ENCODE measurements at regions not wholly inside any gene's neighbourhood (a gene's known extent, or its start where the extent isn't known, plus 50 kb on each side); places are given as distances from the start of the nearest gene placed in this dataset.

GRCh38 chr6:22965889-22966288 is 396.5 kb downstream of the HDGFL1 start:
- no peaks in the 10 kb centered on the region for H3K27me3 Mint-ChIP-seq
- no peak overlapping the region for H3K4me3 Mint-ChIP-seq
- H3K9me3 Mint-ChIP-seq, result no peaks in the 10 kb centered on the region
- no peaks in the 10 kb centered on the region for H3K4me1 Mint-ChIP-seq
- H3K36me3 Mint-ChIP-seq, result no peaks in the 10 kb centered on the region
- DNase-seq, result no peak
- H3K27ac Mint-ChIP-seq, result no peak overlapping the region

DNA sequence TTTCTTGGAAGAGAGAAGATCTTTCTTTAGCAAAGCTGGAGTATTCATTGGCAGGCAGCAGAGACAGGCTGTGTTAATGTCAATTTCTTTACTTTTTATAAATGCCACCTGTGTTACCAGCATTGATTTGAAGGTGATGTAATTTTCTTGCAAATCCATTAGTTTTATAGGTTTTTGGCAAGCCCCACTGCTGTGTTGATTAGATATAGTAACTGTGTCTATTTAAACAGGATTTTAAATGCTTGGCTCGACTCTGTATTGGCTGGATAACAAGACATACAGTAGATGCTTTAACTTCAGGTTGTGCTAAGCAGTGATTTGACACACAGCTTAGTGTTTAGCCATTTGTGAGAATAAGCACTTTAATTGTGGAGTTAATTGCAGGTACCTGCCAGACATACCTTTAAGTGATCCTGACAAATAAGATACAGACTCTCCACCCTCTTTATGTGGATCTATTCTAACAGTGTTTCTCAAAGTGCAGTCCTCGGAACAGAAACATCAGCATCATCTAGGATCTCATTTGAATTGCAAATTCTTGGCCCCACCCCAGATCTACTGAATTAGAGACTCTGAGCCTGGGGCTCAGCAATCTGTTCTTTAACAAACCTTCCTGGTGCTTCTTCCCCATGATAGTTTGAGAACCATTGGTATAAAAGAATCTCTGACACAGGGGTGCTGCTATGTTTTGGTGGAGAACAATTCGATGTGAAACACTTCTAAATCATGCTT is 397.5 kb downstream of the HDGFL1 start:
- no peak overlapping the region for H3K27ac Mint-ChIP-seq
- H3K4me1 Mint-ChIP-seq, result no peaks in the 10 kb centered on the region
- no peaks in the 10 kb centered on the region for H3K36me3 Mint-ChIP-seq
- no peak for DNase-seq
- H3K27me3 Mint-ChIP-seq, result no peaks in the 10 kb centered on the region
- H3K4me3 Mint-ChIP-seq, result no peak overlapping the region
- H3K9me3 Mint-ChIP-seq, result no peaks in the 10 kb centered on the region

DNA sequence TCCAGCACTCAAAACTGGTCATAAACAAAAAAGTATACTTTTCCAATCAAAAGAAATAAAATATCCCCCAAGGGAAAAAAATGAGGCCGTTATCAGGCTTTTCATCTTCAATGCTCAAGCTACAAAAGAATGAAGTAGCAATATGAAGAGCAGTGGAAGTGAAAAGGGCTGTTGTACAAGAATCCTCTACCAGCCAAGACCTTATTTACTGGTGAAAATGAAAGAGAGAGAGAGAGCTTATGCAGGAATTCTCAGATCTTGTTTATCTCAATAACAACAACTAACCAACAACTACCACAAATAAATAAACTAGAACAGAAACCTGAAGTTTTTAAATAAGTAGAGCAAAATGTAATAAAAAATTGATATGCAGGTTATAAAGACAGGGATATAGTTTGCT is 400.6 kb downstream of the HDGFL1 start:
- Mint-ChIP-seq H3K36me3 (no peaks in the 10 kb centered on the region), H3K4me1 (no peaks in the 10 kb centered on the region), H3K4me3 (no peak overlapping the region), H3K9me3 (no peaks in the 10 kb centered on the region), H3K27me3 (no peaks in the 10 kb centered on the region), H3K27ac (no peak overlapping the region)
- no peak for DNase-seq

DNA sequence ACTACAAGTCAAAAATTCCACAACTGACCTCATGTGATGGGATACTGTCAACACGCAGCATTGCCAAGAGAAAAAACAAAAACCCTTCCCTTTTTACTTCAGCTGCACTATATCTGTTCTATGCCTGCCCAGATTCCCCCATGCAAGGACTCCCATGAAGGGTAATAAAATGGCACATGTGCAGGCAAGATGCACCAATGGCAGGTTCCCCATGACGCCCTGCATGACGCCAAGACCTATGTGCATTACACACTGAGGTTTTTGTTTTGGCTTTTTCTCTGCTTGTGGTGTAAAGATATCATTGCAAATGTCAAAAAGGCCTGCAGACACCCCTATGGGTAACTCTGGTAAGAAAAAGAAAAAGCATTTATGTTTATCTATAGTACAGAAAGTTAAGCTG is 403.4 kb downstream of the HDGFL1 start:
- Mint-ChIP-seq H3K4me3 (no peak overlapping the region), H3K4me1 (no peaks in the 10 kb centered on the region), H3K36me3 (no peaks in the 10 kb centered on the region), H3K27me3 (no peaks in the 10 kb centered on the region), H3K9me3 (no peaks in the 10 kb centered on the region), H3K27ac (no peak overlapping the region)
- DNase-seq, result no peak

DNA sequence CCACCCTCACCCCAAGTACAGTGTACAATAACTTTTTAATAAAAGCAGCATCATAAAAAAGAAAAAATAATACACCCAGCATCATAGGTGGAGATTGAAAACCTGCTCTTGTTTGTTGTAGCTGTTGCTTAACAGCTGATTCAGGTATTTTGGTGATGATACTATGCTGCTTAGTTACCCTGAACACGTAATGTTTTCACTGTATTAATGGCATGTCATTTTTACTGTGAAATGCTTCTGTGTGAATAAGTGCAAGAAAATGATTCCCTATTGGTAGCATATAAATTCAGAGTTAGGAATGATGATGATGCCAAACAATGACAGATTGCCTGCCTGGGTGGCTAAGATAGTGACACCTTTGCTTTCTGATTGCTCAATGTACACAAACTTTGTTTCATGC is 405.7 kb downstream of the HDGFL1 start:
- Mint-ChIP-seq H3K36me3 (no peaks in the 10 kb centered on the region), H3K27ac (no peak overlapping the region), H3K4me3 (no peak overlapping the region), H3K4me1 (no peaks in the 10 kb centered on the region), H3K9me3 (peaks cover 1% of the 10 kb centered on the region), H3K27me3 (no peaks in the 10 kb centered on the region)
- DNase-seq, result no peak

- Mint-ChIP-seq H3K36me3 (no peaks in the 10 kb centered on the region), H3K9me3 (peaks cover 1% of the 10 kb centered on the region), H3K27ac (no peak overlapping the region), H3K27me3 (no peaks in the 10 kb centered on the region), H3K4me1 (no peaks in the 10 kb centered on the region), H3K4me3 (no peak overlapping the region)
- DNase-seq, result no peak
Observed at GRCh38 chr6:22980446-22980845, 411.1 kb downstream of the HDGFL1 start.

DNA sequence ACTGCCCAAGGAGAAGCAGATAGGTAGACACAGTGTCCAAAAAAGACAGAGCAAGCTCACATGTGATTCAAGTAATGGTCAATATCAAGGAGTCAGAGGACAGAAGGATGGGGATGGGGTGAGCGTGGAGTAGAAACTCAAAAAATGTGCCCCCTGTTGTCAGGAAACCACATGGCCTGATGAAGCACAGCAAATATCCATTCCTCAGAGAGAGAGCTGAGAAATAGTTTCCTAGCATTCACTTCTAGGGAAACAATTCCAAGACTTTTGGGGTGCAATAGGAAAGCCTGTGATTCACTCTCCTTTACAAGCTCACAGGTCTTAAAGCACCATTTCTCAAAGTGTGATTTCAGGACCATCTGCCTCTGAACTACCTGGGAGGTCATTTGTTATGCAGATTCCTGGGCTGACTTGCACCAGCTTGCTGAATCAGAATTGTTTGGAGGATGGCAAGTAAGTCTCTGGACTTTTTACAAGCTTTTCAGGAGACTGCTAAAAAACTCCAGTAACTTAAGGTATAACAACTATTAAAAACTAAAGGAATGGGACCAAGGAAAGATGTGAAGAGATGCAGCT is 432.8 kb downstream of the HDGFL1 start:
- H3K9me3 Mint-ChIP-seq, result peaks cover 2% of the 10 kb centered on the region
- DNase-seq, result no peak
- no peaks in the 10 kb centered on the region for H3K4me1 Mint-ChIP-seq
- no peaks in the 10 kb centered on the region for H3K27me3 Mint-ChIP-seq
- no peak overlapping the region for H3K27ac Mint-ChIP-seq
- H3K36me3 Mint-ChIP-seq, result no peaks in the 10 kb centered on the region
- no peak overlapping the region for H3K4me3 Mint-ChIP-seq

GRCh38 chr6:23003671-23004467 is 434.5 kb downstream of the HDGFL1 start:
- no peaks in the 10 kb centered on the region for H3K36me3 Mint-ChIP-seq
- peaks cover 2% of the 10 kb centered on the region for H3K9me3 Mint-ChIP-seq
- no peak overlapping the region for H3K4me3 Mint-ChIP-seq
- H3K27ac Mint-ChIP-seq, result no peak overlapping the region
- no peak for DNase-seq
- no peaks in the 10 kb centered on the region for H3K4me1 Mint-ChIP-seq
- no peaks in the 10 kb centered on the region for H3K27me3 Mint-ChIP-seq

- Mint-ChIP-seq H3K36me3 (no peaks in the 10 kb centered on the region), H3K4me3 (no peak overlapping the region)
Observed at GRCh38 chr6:23006656-23007055, 437.3 kb downstream of the HDGFL1 start.

DNA sequence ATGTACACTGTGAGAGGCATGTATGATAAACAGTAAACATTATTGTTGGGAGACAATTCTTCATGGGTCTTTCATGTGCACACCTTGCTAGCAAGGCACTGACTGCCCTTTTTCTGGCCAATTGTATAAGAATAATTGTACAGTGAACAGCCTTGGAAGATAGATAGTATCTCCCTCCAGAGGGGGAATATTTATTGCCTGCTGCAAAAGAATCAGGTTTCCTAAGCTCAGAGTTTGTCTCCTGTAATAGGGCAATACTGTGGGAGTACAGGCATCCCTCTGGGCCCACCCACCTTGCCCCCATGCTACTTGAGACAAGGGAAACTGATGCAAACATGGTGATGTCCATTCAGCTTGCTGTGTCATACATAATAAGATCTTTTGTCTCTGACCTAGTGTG is 442.2 kb downstream of the HDGFL1 start:
- H3K4me3 Mint-ChIP-seq, result no peak overlapping the region
- DNase-seq, result no peak
- no peak overlapping the region for H3K27ac Mint-ChIP-seq
- H3K27me3 Mint-ChIP-seq, result no peaks in the 10 kb centered on the region
- H3K36me3 Mint-ChIP-seq, result no peaks in the 10 kb centered on the region
- H3K9me3 Mint-ChIP-seq, result no peaks in the 10 kb centered on the region
- no peaks in the 10 kb centered on the region for H3K4me1 Mint-ChIP-seq

More at GRCh38 chr6:23006656-23007055, 437.3 kb downstream of the HDGFL1 start:
- Mint-ChIP-seq H3K9me3 (no peaks in the 10 kb centered on the region), H3K27me3 (no peaks in the 10 kb centered on the region), H3K27ac (no peak overlapping the region), H3K4me1 (no peaks in the 10 kb centered on the region)
- DNase-seq, result no peak

GRCh38 chr6:23013776-23014175 is 444.4 kb downstream of the HDGFL1 start:
- H3K27me3 Mint-ChIP-seq, result no peaks in the 10 kb centered on the region
- DNase-seq, result no peak
- no peak overlapping the region for H3K4me3 Mint-ChIP-seq
- no peaks in the 10 kb centered on the region for H3K9me3 Mint-ChIP-seq
- no peaks in the 10 kb centered on the region for H3K36me3 Mint-ChIP-seq
- H3K4me1 Mint-ChIP-seq, result no peaks in the 10 kb centered on the region
- H3K27ac Mint-ChIP-seq, result no peak overlapping the region

DNA sequence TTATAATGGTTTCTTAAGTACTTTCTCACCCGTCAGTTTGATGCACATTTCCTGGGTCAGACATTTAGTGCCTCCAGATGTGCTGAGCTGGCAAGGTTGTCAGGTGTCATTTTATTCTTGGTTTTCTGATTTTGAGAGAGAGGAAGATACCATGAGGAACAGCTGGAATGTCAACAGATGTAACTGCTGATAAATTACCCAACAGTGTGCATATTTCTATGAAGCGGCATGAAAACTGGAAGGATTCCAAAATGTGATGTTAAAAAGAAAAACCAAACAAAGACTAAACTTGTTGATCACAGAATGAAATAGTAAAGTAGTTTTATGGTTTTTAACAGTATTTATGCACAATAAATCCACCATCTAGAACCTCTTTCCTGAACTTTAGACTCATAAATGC is 447.3 kb downstream of the HDGFL1 start:
- Mint-ChIP-seq H3K4me3 (no peak overlapping the region), H3K27ac (no peak overlapping the region), H3K9me3 (peaks cover under 1% of the 10 kb centered on the region), H3K27me3 (no peaks in the 10 kb centered on the region), H3K4me1 (no peaks in the 10 kb centered on the region), H3K36me3 (no peaks in the 10 kb centered on the region)
- no peak for DNase-seq

GRCh38 chr6:23021487-23021886 is 452.1 kb downstream of the HDGFL1 start:
- Mint-ChIP-seq H3K4me3 (no peak overlapping the region), H3K27me3 (no peaks in the 10 kb centered on the region)
- DNase-seq, result no peak

GRCh38 chr6:23027281-23027680 is 457.9 kb downstream of the HDGFL1 start:
- no peak overlapping the region for H3K4me3 Mint-ChIP-seq
- no peak for DNase-seq
- H3K4me1 Mint-ChIP-seq, result no peaks in the 10 kb centered on the region
- H3K36me3 Mint-ChIP-seq, result no peaks in the 10 kb centered on the region
- no peak overlapping the region for H3K27ac Mint-ChIP-seq
- H3K9me3 Mint-ChIP-seq, result no peaks in the 10 kb centered on the region
- no peaks in the 10 kb centered on the region for H3K27me3 Mint-ChIP-seq

More at GRCh38 chr6:23021487-23021886, 452.1 kb downstream of the HDGFL1 start:
- H3K9me3 Mint-ChIP-seq, result peaks cover 3% of the 10 kb centered on the region
- no peaks in the 10 kb centered on the region for H3K4me1 Mint-ChIP-seq
- H3K36me3 Mint-ChIP-seq, result no peaks in the 10 kb centered on the region
- no peak overlapping the region for H3K27ac Mint-ChIP-seq

GRCh38 chr6:23031986-23032385 is 462.6 kb downstream of the HDGFL1 start:
- no peaks in the 10 kb centered on the region for H3K27me3 Mint-ChIP-seq
- H3K9me3 Mint-ChIP-seq, result no peaks in the 10 kb centered on the region
- DNase-seq, result no peak
- no peaks in the 10 kb centered on the region for H3K4me1 Mint-ChIP-seq
- H3K4me3 Mint-ChIP-seq, result no peak overlapping the region
- H3K36me3 Mint-ChIP-seq, result no peaks in the 10 kb centered on the region
- no peak overlapping the region for H3K27ac Mint-ChIP-seq

Measured in activated naive CD8-positive, alpha-beta T cell treated with anti-CD3 and anti-CD28 coated beads for 36 hours (primary cell).